Endothelial cell of umbilical vein (primary cell): ENCODE measurements at regions not wholly inside any gene's neighbourhood (a gene's known extent, or its start where the extent isn't known, plus 50 kb on each side); places are given as distances from the start of the nearest gene placed in this dataset.

ENCODE experiments used
- BruUV-seq: library from RNA; stranded (reverse); fragments of 400-500 nt; replicated peaks from 2 replicates; lab custom pipeline; 2021; lab: Mats Ljungman, UMichigan
- CTCF ChIA-PET: fragments of 300-600, 350-600 bp; sonication (Branson Sonifier 250); formaldehyde crosslinking; loops from one replicate; lab custom pipeline; 2021; ENCODE audit warnings: antibody characterized with exemption, inconsistent platforms; lab: Charles Lee
- POLR2A ChIA-PET: fragments of 300-600, 350-600 bp; sonication (Branson Sonifier 250); formaldehyde crosslinking; loops from one replicate; lab custom pipeline; 2021; ENCODE audit warnings: antibody characterized with exemption, inconsistent platforms; lab: Charles Lee
- DNase-seq: peaks from one replicate; pipeline ENCODE4 v3.0.0-alpha.2; 2011; ENCODE audit warnings: low read depth, low spot score
- FAIRE-seq: peaks from 2 replicates; lab custom pipeline; 2011; peaks lifted over from hg19 to GRCh38; lab: Jason Lieb, UNC
- H2AFZ ChIP-seq: 2 replicates; pipeline ENCODE4 v1.6.0; 2012; ENCODE audit warnings: low read depth, low read length, control low read depth, inconsistent platforms
- H3K27ac ChIP-seq: 2 replicates; pipeline ENCODE4 v1.5.1; 2011; ENCODE audit warnings: low read depth, mild to moderate bottlenecking, control low read depth, low read length, moderate library complexity; ENCODE audit not compliant: insufficient read depth
- H3K27me3 ChIP-seq, 2 experiments: 2 replicates each; pipeline versions ENCODE4 v1.6.0 to v1.6.1; 2011; ENCODE audit warnings: low read length in 2 of 2, mixed read lengths in 1 of 2; ENCODE audit not compliant: control insufficient read depth in 2 of 2, insufficient read depth in 2 of 2
- H3K36me3 ChIP-seq, 2 experiments: 2 replicates in 1 of 2; 3 replicates in 1 of 2; pipeline ENCODE4 v1.5.1; 2011; ENCODE audit warnings: low read length in 2 of 2, mild to moderate bottlenecking in 1 of 2, moderate library complexity in 1 of 2; ENCODE audit not compliant: control insufficient read depth in 2 of 2, insufficient read depth in 2 of 2; ENCODE audit errors: extremely low read depth in 1 of 2
- H3K4me1 ChIP-seq: 3 replicates; pipeline ENCODE4 v1.5.1; 2011; ENCODE audit warnings: mild to moderate bottlenecking, low read length; ENCODE audit not compliant: control insufficient read depth, insufficient read depth; ENCODE audit errors: extremely low read depth
- H3K4me2 ChIP-seq: 2 replicates; pipeline ENCODE4 v1.6.1; 2011; ENCODE audit warnings: low read length, control low read depth, mixed read lengths; ENCODE audit not compliant: insufficient read depth
- H3K4me3 ChIP-seq, 3 experiments: fragments of 200-600 bp in 1 of 3; sonication (generic), shearing (Covaris generic) in 1 of 3; replicated peaks in 1 of 3; 2 replicates each; pipeline ENCODE4 v1.5.1; 2011 to 2016; ENCODE audit warnings: control low read depth in 3 of 3, low read length in 3 of 3, mild to moderate bottlenecking in 2 of 3, inconsistent platforms in 1 of 3, low read depth in 1 of 3, moderate library complexity in 1 of 3; ENCODE audit not compliant: insufficient read depth in 1 of 3
- H3K79me2 ChIP-seq: 2 replicates; pipeline ENCODE4 v1.6.0; 2012; ENCODE audit warnings: low read length, inconsistent platforms; ENCODE audit not compliant: control insufficient read depth, insufficient read depth
- H3K9ac ChIP-seq: replicated peaks from 2 replicates; pipeline ENCODE3; 2011; ENCODE audit warnings: low read length, control low read depth; ENCODE audit not compliant: insufficient read depth; ENCODE audit errors: extremely low read depth
- H3K9me1 ChIP-seq: replicated peaks from 3 replicates; pipeline ENCODE4 v1.6.0; 2011; ENCODE audit warnings: mild to moderate bottlenecking, low read length; ENCODE audit not compliant: control insufficient read depth, insufficient read depth; ENCODE audit errors: extremely low read depth
- H3K9me3 ChIP-seq: replicated peaks from 2 replicates; pipeline ENCODE4 v1.5.1; 2012; ENCODE audit warnings: low read length, inconsistent platforms; ENCODE audit not compliant: control insufficient read depth, insufficient read depth
- H4K20me1 ChIP-seq: replicated peaks from 2 replicates; pipeline ENCODE3; 2011; ENCODE audit warnings: mild to moderate bottlenecking, low read length; ENCODE audit not compliant: control insufficient read depth, insufficient read depth; ENCODE audit errors: extremely low read depth
- EZH2 ChIP-seq: IDR thresholded peaks from 2 replicates; pipeline ENCODE4 v1.6.1; 2012; ENCODE audit warnings: borderline replicate concordance, low read depth, mild to moderate bottlenecking, moderate library complexity, low read length, inconsistent platforms; ENCODE audit not compliant: severe bottlenecking
- FOS ChIP-seq: IDR thresholded peaks from 2 replicates; pipeline ENCODE4 v1.6.1; 2011; ENCODE audit warnings: mild to moderate bottlenecking, low read length, moderate library complexity, borderline replicate concordance; ENCODE audit not compliant: insufficient read depth
- GATA2 ChIP-seq: IDR thresholded peaks from 2 replicates; pipeline ENCODE4 v1.7.0; 2011; ENCODE audit warnings: low read depth, mild to moderate bottlenecking, moderate library complexity, mixed read lengths, low read length; ENCODE audit not compliant: insufficient read length, insufficient read depth
- JUN ChIP-seq: IDR thresholded peaks from 2 replicates; pipeline ENCODE4 v1.6.1; 2011; ENCODE audit warnings: borderline replicate concordance, low read depth; ENCODE audit not compliant: insufficient read length, insufficient read depth
- MYC ChIP-seq: IDR thresholded peaks from one replicate; pipeline ENCODE4 v1.6.1; 2011; ENCODE audit warnings: mild to moderate bottlenecking, low read depth, low read length
- POLR2A ChIP-seq: IDR thresholded peaks from 2 replicates; pipeline ENCODE4 v1.6.1; 2012; ENCODE audit warnings: low read depth, mild to moderate bottlenecking, control low read depth, low read length
- POLR2AphosphoS5 ChIP-seq: IDR thresholded peaks from 2 replicates; pipeline ENCODE4 v1.6.1; 2012; ENCODE audit warnings: low read depth, mild to moderate bottlenecking, control low read depth, low read length, moderate library complexity; ENCODE audit not compliant: insufficient read depth
- dilution Hi-C: fragments of 300-500 bp; cut with MboI; formaldehyde crosslinking; loops from one replicate; pipeline ENCODE4 v1.15.0; 2019; ENCODE audit warnings: low sequenced_read_pairs; ENCODE audit not compliant: extremely low pct_ligation_motif_present
- intact Hi-C: fragments of 100-400 bp; cut with micrococcal nuclease; formaldehyde crosslinking; loops from one replicate; pipeline ENCODE4 v1.10.0; 2022
- TF ChIP-seq, protein P1 (sequence below): IDR thresholded peaks from 2 replicates; pipeline ENCODE4 v1.6.1; 2011; ENCODE audit not compliant: insufficient read depth, insufficient read length
- TF ChIP-seq, protein P2 (sequence below), 2 donors: IDR thresholded peaks; 1 replicate in 1 of 2; 2 replicates in 1 of 2; pipeline ENCODE4 v1.5.1; 2011; ENCODE audit warnings: low read length in 2 of 2, mild to moderate bottlenecking in 2 of 2, moderate library complexity in 2 of 2, control low read depth in 1 of 2, inconsistent platforms in 1 of 2, low read depth in 1 of 2; ENCODE audit not compliant: insufficient read depth in 1 of 2; ENCODE audit errors: extremely low read depth in 1 of 2

DNA sequence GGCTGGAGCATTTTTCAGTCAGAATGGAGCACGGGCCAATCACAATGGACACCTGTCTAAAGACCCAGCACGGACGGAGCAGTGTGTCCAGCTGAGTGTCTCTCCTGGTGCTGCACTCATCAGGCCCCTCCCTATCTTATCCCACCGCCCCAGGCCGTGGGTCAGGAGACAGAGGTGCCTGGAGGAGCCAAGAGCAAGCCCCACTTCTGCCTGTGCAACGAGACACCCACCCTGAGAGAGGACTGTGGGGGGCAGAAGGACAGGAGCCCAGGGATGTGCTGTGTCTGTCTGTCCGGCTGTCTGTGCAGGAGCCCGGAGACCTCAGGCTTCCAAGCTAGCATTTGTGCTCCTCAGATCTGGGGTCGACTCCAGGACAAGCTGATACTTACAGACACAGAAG is 69.6 kb upstream of the SFSWAP start:
- Histone ChIP-seq H3K79me2 (no peaks in the 10 kb centered on the region), H2AFZ (no peak overlapping the region), H4K20me1 (no peaks in the 10 kb centered on the region), H3K9me1 (no peaks in the 10 kb centered on the region), H3K27ac (no peak overlapping the region), H3K4me1 (no peaks in the 10 kb centered on the region), H3K9me3 (no peaks in the 10 kb centered on the region), H3K27me3 (no peaks in the 10 kb centered on the region), H3K4me2 (no peak overlapping the region), H3K4me3 (no peak overlapping the region), H3K36me3 (no peaks in the 10 kb centered on the region), H3K9ac (no peak overlapping the region)
- no peak for FAIRE-seq
- POLR2A ChIA-PET: no interaction called here
- CTCF ChIA-PET: no interaction called here
- dilution Hi-C loops (no loop called here), intact Hi-C loops (no loop called here)
- no TSS peak for BruUV-seq
- DNase-seq: no peak
- TF ChIP-seq MYC (no peak), FOS (no peak), GATA2 (no peak), JUN (no peak), EZH2 (no peak), POLR2A (no peak), POLR2AphosphoS5 (no peak)
- TF ChIP-seq, protein P1, sequence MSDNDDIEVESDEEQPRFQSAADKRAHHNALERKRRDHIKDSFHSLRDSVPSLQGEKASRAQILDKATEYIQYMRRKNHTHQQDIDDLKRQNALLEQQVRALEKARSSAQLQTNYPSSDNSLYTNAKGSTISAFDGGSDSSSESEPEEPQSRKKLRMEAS: no peak
- TF ChIP-seq, protein P2, sequence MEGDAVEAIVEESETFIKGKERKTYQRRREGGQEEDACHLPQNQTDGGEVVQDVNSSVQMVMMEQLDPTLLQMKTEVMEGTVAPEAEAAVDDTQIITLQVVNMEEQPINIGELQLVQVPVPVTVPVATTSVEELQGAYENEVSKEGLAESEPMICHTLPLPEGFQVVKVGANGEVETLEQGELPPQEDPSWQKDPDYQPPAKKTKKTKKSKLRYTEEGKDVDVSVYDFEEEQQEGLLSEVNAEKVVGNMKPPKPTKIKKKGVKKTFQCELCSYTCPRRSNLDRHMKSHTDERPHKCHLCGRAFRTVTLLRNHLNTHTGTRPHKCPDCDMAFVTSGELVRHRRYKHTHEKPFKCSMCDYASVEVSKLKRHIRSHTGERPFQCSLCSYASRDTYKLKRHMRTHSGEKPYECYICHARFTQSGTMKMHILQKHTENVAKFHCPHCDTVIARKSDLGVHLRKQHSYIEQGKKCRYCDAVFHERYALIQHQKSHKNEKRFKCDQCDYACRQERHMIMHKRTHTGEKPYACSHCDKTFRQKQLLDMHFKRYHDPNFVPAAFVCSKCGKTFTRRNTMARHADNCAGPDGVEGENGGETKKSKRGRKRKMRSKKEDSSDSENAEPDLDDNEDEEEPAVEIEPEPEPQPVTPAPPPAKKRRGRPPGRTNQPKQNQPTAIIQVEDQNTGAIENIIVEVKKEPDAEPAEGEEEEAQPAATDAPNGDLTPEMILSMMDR (IDR thresholded peaks at IDR 0.05; ENCODE audit: extremely low read depth in 1 of 2, insufficient read depth in 1 of 2, low read depth in 1 of 2, low read length in 2 of 2): no peak
